Pancreas (tissue), 10 donors: ENCODE measurements at regions not wholly inside any gene's neighbourhood (a gene's known extent, or its start where the extent isn't known, plus 50 kb on each side); places are given as distances from the start of the nearest gene placed in this dataset.

Source experiments
- ATAC-seq, 4 donors: fragments of 200-7000 bp; cut with Tn5 transposase; one replicate each; pipeline versions ENCODE4 v1.8.0 to v1.9.1; 2020; ENCODE audit warnings: mild to moderate bottlenecking in 4 of 4, moderate library complexity in 4 of 4
- DNase-seq, 6 donors: peaks; one replicate each; pipeline ENCODE4 v3.0.0-alpha.2; 2020
- FAIRE-seq: peaks from 2 replicates; lab custom pipeline; 2012; peaks lifted over from hg19 to GRCh38; lab: Jason Lieb, UNC
- H3K27ac ChIP-seq, 4 donors: fragments of 200-600 bp; sonication (generic); 1 replicate in 3 of 4; 2 replicates in 1 of 4; pipeline versions ENCODE4 v1.5.0 to v1.8.0; 2020
- H3K27me3 ChIP-seq, 4 donors: fragments of 200-600 bp; one replicate each; pipeline ENCODE4 v1.8.0; 2021
- H3K36me3 ChIP-seq, 3 donors: fragments of 200-600 bp; sonication (generic) in 1 of 3; one replicate each; pipeline versions ENCODE4 v1.5.0 to v1.8.0; 2020 to 2021
- H3K4me1 ChIP-seq, 3 donors: fragments of 200-600 bp; one replicate each; pipeline ENCODE4 v1.8.0; 2021
- H3K4me3 ChIP-seq, 4 donors: fragments of 200-600 bp; sonication (generic) in 2 of 4; one replicate each; pipeline versions ENCODE4 v1.5.0 to v1.8.0; 2020 to 2021
- H3K9me3 ChIP-seq, 4 donors: fragments of 200-600 bp; one replicate each; pipeline ENCODE4 v1.8.0; 2021
- CTCF ChIP-seq, 4 donors: fragments of 200-600 bp; sonication (generic) in 3 of 4; IDR thresholded peaks; one replicate each; pipeline versions ENCODE4 v1.5.0 to v1.8.0; 2021; ENCODE audit warnings: antibody characterized with exemption in 4 of 4
- WGBS, 2 donors: extraction: QIAGEN DNeasy Blood & Tissue Kit; methylation state at CpG; one replicate each; pipeline ENCODE4 v1.1.7; 2013; 5-methylcytosine and 5-hydroxymethylcytosine counted together
- intact Hi-C, 3 donors: fragments of 100-400 bp; cut with DNase I; formaldehyde crosslinking; loops; one replicate each; pipeline versions ENCODE4 v1.11.1 to v1.14.2; 2022
- donor health status: healthy with polysubstance abuse.
- donor health status: DM: no; HTN: no; CAD: no; lungs with moderate emphysema.
- donor health status: DM: no; HTN: no; CAD: no.
- donor health status: control.
- donor health status: control.
- donor health status: Bipolar disorder and iron deficiency.
- donor health status: DM: yes; HTN: yes; CAD: no.
- donor health status: DM: no; HTN: no; CAD: no.
- donor health status: DM: no; HTN: no; CAD: no.
- donor health status: DM: yes; HTN: yes; CAD: no.

GRCh38 chr6:1179571-1180459, 132.1 kb upstream of the FOXQ1 start:
- intact Hi-C loops = no loop called here
- no peaks in the 10 kb centered on the region for H3K9me3 ChIP-seq
- no peak for TF ChIP-seq CTCF (IDR thresholded peaks at IDR 0.05)
- no peaks in the 10 kb centered on the region for H3K4me1 ChIP-seq
- WGBS, 2 donors = 43 to 57% methylated on average over 16 of the region's 16 CpGs
- H3K27ac ChIP-seq = no peak overlapping the region
- no peak overlapping the region for H3K4me3 ChIP-seq
- DNase-seq = no peak
- H3K36me3 ChIP-seq = no peaks in the 10 kb centered on the region
- ATAC-seq = peak in 2 of 4 donors; percentile 25 to 49
- no peaks in the 10 kb centered on the region for H3K27me3 ChIP-seq
- no peak for FAIRE-seq

- intact Hi-C loops = no loop called here
- no peaks in the 10 kb centered on the region for H3K36me3 ChIP-seq
- H3K9me3 ChIP-seq = no peaks in the 10 kb centered on the region
- no peak for DNase-seq
- no peaks in the 10 kb centered on the region for H3K4me1 ChIP-seq
- no peak for ATAC-seq
- H3K27me3 ChIP-seq = no peaks in the 10 kb centered on the region
- H3K27ac ChIP-seq = no peak overlapping the region
- no peak for TF ChIP-seq CTCF (IDR thresholded peaks at IDR 0.05)
- H3K4me3 ChIP-seq = no peak overlapping the region
- WGBS, 2 donors = 88 to 93% methylated on average over 3 of the region's 3 CpGs
- no peak for FAIRE-seq
Measured at GRCh38 chr6:1178590-1178989, 133.3 kb upstream of the FOXQ1 start.

- no peaks in the 10 kb centered on the region for H3K27me3 ChIP-seq
- ATAC-seq (no peak), DNase-seq (no peak), FAIRE-seq (no peak)
- H3K9me3 ChIP-seq = no peaks in the 10 kb centered on the region
- WGBS, 2 donors = 76 to 88% methylated on average over 6 of the region's 6 CpGs
- no peaks in the 10 kb centered on the region for H3K36me3 ChIP-seq
- no peak overlapping the region for H3K4me3 ChIP-seq
- no peak for TF ChIP-seq CTCF (IDR thresholded peaks at IDR 0.05)
- intact Hi-C loops = no loop called here
- no peak overlapping the region for H3K27ac ChIP-seq
- no peaks in the 10 kb centered on the region for H3K4me1 ChIP-seq
Measured at GRCh38 chr6:1176567-1176966, 135.3 kb upstream of the FOXQ1 start.

GRCh38 chr6:1175877-1176276, 136.0 kb upstream of the FOXQ1 start:
- no peaks in the 10 kb centered on the region for H3K27me3 ChIP-seq
- 85 to 94% methylated on average over 4 of the region's 4 CpGs for WGBS, 2 donors
- intact Hi-C loops = no loop called here
- FAIRE-seq (no peak), DNase-seq (no peak), ATAC-seq (no peak)
- TF ChIP-seq CTCF (IDR thresholded peaks at IDR 0.05) = no peak
- H3K4me1 ChIP-seq = no peaks in the 10 kb centered on the region
- H3K27ac ChIP-seq = no peak overlapping the region
- no peak overlapping the region for H3K4me3 ChIP-seq
- H3K9me3 ChIP-seq = no peaks in the 10 kb centered on the region
- no peaks in the 10 kb centered on the region for H3K36me3 ChIP-seq

GRCh38 chr6:1170794-1171193, 141.1 kb upstream of the FOXQ1 start:
- Histone ChIP-seq H3K4me1 (no peaks in the 10 kb centered on the region), H3K27me3 (no peaks in the 10 kb centered on the region), H3K9me3 (no peaks in the 10 kb centered on the region), H3K4me3 (no peak overlapping the region), H3K36me3 (no peaks in the 10 kb centered on the region), H3K27ac (no peak overlapping the region)
- no peak for TF ChIP-seq CTCF (IDR thresholded peaks at IDR 0.05)
- no peak for FAIRE-seq
- intact Hi-C loops = no loop called here
- 34 to 38% methylated on average over 8 of the region's 8 CpGs for WGBS, 2 donors
- no peak for ATAC-seq
- peak in 2 of 6 donors; percentile 23 to 28 for DNase-seq
